HG02588 (cell line): ENCODE measurements at regions not wholly inside any gene's neighbourhood (a gene's known extent, or its start where the extent isn't known, plus 50 kb on each side); places are given as distances from the start of the nearest gene placed in this dataset.

Source experiments
- ATAC-seq: cut with Tn5 transposase; IDR thresholded peaks from one replicate; pipeline ENCODE4 v1.9.1; 2021; ENCODE audit warnings: mild to moderate bottlenecking, moderate library complexity; ENCODE audit not compliant: unreplicated experiment

DNA sequence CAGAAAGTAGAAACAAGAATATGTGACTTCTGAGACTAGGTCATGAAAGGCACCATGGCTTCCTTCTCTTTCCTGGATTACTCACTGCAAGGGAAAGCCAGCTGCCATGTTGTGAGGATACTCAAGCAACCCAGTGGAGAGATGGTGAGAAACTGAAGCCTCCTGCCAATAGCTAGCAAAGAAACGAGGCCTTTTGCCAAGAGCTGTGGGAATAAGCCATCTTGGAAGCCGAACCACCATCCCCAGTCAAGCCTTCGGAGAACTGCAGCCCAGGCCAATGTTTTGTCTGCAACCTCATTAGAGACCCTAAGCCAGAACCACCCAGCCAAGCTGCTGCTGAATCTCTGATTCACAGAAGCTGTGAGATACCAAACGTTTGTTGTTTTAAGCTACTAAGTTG, 104.7 kb upstream of the CRHR1 start:
- no peak for ATAC-seq

DNA sequence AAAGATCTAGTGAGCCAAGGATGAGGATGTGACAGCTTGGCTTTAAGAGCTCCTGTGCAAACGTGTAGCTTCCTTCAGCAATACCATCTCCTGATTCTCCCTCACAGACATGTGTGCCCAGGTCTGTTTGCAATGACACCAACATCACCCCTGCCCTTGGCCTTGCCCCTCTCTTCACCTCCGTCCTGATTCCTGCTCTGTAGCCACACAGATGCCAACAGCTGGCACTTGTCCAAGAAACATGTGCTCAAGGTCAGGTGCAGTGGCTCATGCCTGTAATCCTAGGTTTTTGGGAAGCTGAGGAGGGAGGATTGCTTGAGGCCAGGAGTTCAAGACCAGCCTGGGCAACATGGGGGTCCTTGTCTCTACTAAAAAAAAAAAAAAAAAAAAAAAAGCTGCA, 103.8 kb upstream of the CRHR1 start:
- ATAC-seq = no peak

DNA sequence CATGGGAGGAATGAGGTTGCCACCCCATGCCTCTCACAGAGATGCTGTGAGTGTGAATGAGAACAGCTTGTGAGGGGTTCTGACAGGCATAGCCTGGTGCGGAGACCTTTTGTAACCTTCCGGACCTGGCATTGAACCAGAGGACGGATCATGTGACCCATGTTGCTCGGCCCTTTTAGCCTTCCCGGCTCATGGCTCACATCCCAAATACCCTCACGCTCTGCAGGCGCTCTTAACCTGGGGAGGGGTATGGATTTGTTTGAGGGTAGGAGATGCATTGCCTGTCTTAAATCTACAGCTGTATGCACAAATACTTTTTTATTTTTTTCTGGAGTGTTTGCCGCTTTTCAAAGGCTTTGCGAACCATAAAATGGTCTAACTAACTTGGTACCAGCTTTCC, 102.4 kb upstream of the CRHR1 start:
- ATAC-seq = no peak

DNA sequence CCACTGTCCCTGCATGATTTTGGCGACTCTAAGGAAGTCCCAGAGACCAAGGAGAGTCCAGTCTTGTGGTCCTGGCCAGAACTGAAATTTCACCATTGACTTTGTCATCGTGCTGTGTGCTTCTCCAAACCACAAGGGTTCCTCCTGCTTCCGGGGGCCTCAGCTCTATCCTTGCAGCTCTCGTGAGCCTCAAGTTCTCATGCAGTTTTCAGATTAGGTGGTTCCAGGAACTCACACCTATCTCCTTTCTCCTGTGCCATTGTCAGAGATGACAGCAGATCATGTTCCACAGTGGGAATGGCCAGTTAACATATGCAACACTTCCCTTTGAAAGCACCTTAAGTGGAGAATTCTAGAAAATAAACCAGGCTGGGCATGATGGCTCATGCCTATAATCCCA, 97.9 kb upstream of the CRHR1 start:
- ATAC-seq = no peak

DNA sequence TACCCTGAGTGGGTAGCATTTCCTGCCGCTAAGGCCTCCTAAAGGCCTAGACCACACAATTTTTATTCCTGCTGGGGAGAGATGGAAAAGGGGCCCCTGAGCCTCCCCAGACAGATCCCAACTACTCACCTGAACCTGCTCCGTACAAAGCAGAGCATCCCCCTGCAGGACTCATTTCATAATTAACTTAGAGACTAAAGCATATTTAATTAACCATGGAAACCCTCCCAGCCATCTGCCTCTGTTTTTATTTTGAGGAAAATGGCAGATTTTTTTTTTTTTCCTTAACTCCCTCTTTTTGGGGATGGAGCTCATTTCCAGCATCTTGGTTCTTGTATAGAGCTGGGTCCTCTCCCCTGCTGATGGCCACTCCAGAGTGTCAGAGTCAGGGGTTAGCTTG, 96.5 kb upstream of the CRHR1 start:
- ATAC-seq = no peak

DNA sequence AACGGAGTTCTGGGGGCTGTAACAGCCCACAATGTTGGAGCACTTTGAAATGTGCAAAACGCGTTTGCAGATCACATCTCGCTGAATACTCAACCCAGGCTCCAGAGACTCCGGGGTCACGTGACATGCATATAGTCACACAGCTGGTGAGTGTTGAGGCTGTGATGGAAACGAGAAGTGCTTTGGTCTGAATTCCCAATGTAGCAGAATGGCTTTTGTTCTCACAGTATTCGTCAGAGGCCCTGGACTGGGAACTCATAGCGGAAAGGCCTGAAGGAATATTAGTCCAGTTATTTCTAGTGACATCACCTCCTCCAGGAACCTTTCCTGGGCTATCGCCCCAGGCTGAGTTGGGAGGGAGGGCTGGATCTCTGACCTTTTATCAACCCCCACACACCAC, 95.8 kb upstream of the CRHR1 start:
- no peak for ATAC-seq

DNA sequence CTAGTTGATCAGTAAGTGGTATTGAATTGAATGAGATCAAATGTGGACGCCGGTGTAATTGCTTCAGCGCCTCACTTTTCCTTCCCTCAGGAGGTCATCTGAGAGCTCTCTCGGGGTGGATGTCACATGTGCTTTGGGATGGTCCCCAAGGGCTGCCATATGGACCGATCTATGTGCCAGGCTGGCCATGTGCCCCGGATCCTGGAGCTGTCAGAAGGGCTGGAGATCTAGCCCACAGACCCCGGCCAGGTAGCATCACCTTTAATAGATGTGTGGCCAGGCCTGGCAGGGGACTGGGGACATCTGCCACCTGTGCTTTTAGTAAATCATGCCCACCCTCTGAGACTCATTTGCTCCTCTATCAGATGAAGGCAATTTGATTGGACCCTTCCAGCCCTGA, 95.3 kb upstream of the CRHR1 start:
- no peak for ATAC-seq

DNA sequence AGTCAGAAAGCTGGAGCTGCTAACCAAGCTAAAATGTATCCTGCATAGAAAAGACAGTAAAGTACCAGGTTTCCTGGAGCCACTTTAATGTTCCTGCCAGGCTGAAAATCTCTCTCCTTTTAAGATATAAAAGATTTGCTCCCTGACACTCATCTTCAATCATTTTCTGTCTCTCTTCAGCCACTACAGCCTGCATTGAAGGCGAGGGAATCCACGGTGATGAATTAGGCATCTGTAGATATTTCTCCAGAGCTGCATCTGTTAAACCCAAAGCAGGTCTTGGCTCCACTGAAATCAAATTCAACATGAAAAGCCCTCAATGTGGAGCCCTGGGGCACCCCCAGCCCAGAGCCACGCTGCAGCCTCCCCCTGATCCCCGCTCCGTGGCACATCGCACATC, 94.7 kb upstream of the CRHR1 start:
- no peak for ATAC-seq

DNA sequence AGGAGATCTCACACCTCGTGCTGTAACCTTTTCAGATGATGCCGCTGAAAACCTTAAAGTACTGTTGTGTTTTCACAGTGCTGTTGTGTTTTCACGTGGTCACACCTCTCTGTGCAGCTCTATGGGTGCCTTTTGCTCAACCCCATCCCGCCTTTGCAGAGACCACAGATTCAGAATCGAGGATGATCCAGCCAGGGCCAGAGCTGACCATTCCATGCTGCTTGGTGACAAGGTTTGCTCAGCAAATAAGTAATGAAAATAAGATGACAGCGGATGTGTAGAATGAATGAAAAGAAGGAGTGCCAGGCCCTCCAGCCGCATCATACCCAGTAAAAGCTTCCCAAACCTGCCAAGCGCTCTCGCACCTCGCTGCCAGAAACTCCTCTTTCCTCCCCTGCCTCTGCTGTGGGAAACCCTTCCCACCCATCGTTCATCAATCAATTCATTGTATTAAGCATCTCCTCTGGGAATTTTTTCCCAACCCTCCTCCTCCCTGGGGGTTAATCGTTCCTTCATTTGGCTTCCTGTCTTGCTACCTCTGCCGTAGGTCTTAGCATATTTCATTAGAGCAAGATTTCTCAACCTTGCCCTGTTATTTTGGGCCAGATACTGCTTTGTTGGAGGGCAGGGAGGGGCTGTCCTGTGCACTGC, 93.4 kb upstream of the CRHR1 start:
- ATAC-seq = no peak

DNA sequence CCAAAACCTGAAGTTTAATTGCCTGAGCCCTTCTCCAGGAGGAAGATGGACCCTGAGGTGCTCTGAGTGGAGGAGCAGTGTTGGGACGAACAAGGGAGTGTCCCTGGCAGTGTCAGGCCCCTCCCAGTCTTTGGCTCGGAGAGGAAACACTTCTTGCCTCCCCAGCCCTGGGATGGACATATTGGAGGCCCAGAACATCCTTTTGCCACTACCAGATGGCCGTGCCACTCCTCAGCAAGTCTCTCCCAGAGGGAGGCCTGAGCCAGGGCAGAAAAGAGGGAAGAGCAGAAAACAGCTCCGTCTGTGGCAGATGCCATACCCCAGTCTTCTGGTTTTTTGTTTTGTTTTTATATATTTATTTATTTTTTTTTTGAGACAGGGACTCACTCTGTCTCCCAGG, 91.5 kb upstream of the CRHR1 start:
- ATAC-seq = no peak

DNA sequence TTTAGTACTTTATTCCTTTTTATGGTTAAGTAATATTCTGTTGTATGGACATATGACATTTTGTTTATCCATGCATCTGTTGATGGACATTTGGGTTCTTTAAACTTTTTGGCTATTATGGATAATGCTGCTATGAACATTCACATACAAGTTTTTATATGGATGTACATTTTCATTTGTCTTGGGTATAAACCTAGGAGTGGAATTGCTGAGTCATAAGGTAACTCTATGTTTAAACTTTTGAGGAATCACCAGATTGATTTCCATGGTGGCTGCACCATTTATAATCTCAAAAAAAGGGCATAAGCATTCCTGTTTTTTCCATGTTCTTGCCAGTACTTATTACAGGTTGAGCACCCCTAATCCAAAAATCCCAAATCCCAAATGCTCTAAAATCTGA, 90.3 kb upstream of the CRHR1 start:
- ATAC-seq = no peak

DNA sequence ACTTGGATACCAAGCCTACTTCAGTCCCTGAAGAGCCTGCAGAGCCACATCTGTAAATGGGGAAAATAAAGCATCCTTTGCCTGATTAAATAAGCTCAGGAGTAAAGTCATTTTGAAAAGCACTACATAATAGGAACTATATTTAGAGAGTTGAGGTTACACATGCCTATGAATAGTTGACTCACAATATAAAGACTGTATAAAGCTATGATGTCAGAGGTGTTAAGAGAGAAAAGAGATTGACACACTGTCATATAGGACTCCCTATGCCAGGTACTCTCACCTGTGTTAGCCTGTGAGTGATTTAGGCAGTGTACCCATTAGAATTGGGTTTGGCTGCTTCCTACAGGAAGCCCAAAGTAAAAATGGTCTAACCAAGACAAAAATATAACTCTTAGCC, 87.7 kb upstream of the CRHR1 start:
- no peak for ATAC-seq

DNA sequence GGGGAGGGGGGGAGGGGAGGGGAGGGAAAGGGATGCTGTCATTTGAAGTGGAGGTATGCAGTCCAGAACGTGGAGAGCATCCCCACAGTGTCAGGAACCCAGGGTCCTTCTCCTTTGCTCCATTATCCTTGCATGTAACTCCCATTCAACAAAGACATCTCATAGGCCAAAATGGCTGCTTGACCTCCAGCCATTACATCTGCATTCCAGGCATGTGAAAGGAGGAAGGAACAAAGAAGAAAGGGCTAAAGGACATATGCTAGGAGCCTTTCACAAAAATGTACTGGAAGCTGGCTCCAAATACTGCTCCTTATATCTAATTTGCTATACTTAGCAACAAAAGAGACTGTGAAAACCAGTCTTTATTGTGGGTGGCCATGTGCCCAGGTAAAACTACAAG, 87.0 kb upstream of the CRHR1 start:
- ATAC-seq = no peak

DNA sequence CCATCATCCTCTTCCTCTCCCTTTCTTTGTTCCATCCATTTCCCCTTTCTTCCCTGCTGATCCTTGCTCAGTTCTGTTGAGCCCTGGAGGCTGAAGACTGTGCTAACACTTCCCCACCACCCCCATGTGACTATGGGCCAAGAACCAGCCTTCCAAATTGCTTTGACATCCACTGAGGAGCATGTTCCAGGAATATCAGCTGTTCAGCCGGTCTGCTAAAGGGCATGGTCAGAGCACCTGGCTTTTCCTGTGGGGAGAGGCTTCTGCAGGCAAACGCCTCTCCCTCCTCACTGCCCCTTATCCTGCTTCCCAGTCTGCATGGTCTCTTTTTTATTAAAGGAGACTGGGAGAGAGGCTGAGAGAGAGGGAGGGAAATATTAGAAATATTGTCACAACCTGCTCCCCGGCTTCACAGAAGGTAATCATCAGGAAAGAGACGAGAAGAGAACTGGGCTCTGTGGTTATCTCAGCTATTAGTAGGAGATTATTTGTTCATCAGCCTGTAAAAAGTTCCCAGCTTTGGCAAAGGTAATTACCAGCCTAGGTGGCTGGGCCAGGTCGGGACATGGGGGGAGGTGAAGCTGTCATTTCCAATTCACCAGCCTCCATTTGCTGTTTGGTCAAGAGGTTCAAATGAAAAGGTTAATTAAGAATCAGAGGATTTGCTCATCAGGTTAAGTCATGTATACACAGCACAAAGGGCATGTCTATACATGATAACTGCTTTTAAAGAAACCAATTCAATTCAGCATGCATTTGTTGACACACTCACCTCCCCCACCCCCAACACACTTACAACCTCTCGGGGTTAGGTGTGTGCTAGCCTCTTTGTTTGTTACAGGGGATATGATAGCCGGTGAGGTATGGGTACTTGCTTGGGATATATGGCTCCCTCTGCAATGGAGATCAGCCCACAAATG, 83.7 kb upstream of the CRHR1 start:
- no peak for ATAC-seq

DNA sequence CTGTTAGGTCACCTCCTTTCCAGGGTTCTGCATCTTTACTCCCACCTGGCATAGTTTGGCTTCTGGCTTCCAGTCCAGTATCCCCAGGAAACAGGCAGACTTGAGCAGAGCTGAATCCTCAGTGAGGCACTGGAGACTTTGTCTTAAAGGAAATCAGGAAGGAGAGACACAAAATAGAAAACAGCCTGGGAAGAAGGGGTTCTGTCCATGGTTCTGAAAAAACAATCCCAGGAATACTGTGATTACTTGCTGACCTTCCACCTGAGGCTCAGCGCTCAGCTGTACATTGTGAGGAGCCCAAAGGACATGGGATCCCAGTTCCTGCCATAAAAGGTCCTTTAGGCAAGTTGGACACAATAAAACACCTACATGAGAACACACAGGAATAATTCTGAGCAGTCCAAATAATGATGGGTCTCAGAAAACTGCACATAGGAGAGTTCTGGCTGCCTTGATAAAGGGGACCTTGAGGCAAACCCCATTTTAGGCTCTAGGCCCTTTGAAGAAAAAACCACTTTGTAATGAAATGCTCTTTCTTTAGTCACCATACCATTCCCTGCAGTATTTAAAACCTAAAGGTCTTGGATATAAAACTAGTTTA, 81.4 kb upstream of the CRHR1 start:
- no peak for ATAC-seq

DNA sequence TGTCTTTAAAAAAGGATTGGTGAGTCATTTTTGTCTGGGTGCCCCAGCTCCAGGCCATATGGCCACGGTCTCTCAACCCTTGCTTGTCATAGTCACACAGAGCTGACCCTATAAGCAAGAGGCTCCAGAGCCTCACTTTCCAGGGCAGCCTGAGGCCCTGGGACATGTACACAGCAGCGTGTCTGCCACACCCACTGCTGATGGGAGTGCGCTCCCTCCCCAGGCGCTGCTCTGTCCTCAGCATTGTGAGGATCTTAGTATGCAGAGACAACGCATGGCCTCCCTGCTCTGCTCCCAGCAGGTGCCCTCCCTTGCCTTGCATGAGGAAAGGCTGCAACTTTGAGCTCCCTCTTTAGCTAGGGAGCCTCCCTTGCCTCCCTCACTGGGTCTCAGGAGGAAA, 80.8 kb upstream of the CRHR1 start:
- no peak for ATAC-seq

DNA sequence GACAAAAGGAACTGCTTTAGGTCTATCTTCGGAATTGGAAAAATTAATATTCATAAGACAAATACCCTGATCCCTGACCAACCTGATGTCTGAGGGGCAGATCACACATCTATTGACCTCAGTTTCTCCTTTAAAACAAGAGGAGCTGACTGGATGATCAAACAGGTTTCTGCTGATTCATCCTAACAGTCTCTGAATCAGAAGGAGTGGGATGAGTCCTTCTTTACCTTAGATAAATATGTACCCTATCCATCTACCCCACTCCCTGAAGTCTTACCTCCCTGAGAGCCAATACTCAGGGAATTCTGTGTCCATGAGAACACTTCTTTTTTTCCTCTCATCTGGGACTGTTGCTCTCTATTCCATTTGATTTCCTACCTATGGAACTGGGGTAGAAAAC, 80.3 kb upstream of the CRHR1 start:
- ATAC-seq = no peak

DNA sequence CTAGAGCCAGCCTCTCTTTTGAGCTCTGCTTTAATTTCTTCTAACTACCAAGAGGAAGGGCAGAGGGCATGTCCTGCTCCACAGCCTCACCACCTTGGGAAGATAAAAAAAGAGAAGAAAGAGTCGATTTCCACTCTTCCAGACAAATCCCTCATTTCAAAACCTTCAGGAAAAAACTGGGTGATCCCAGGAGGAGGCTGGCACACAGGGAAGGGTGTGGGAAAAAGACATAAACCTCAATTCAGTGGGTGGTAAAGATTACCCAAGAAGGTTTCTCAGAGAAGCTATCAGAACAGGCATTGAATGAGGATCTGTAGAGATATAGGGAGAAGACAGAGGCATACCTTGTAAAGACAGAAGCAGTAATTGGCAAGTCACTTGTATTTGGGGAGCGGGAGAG, 79.9 kb upstream of the CRHR1 start:
- ATAC-seq = no peak

DNA sequence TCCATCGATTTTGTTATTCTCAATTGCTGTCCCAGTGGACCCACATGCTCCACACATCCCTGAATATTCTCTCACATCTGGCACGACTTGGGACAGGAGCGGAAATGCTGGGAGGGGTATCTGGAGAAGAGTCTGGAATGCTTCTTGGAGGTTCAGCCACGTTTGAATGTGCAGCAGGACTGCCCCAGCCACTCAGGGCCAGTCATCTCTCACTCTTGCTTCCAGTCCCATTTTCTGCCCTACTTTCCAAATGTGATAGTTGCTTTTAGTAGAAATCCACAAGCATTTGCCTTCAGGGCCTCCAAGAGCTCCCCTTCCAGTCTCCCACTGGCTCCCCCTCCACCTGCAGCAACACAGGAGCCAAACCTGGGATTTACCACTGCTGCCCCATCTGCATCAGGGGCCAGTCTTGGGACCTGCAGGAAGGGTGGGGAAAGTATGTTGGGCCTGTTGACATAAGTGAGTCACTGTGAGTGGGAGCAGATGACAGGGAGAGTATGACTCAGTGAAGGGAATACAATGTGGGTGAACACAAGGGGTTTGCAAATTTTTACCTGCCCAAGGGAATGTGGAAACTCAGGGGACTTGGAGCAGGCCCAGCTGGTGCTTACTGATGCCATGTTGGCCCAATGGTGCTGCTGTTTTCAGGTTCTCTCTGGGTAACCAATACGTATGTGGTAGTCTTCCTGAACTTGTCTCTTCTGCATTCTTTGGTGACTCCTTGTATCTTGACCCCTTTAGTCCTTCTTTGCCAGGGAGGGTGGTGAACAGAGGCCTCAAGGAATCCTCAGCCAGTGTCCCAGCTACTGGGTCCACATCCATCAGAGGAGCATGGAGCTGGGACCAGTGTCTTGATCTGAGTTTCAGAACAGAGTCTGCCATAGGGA, 78.8 kb upstream of the CRHR1 start:
- ATAC-seq = no peak

DNA sequence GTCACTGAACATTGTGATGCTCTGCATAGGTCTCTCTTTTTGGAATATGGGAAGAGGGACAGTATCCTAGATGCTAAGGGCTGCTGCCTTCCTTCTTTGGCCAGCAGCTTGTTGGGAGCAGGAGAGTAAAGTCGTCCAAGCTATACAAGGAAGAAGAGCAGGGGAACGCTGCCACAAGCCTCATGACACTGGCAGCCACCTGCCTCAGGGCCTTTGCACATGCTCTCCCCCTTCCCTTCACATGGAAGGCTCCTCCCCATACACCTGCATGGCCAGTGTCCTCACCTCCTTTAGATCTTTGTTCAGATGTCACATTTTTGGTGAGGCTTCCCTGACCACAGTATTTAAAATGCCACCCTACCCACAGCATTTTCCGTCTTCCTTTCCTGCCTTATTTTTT, 78.1 kb upstream of the CRHR1 start:
- no peak for ATAC-seq

DNA sequence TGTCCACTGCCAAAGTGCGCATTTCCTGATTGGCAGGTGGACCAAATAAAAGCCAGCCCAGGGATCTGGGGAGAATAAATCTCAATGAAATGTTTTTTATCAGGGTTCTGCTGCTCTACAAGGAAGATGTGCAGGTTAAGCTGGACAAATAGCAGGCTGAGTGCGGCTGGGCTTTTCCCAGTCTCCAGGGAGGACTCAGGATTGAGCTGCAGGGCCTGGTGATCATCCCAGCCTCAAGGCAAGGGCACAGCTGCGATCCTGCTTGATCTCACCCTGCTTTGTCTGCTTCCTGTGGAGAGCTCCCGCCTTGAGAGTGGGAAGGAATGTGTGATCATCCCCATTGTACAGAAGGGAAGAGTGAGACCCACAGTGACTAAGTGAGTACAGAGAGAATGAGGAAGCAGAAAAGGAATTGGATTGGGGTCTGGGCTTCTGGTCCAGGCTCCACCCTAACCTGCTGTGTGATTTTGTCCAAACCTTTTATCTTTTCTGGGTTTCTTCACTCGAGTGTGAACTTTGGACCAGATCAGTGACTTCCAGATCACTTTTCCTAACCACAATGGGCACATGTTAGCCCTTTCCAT, 75.3 kb upstream of the CRHR1 start:
- ATAC-seq = no peak
